Tibial nerve (tissue), 4 donors: ENCODE measurements at regions not wholly inside any gene's neighbourhood (a gene's known extent, or its start where the extent isn't known, plus 50 kb on each side); places are given as distances from the start of the nearest gene placed in this dataset.

Experiments
- EP300 ChIP-seq, 2 donors: sonication (generic); formaldehyde crosslinking; IDR thresholded peaks; one replicate each; pipeline ENCODE4 v1.6.1; 2017; ENCODE audit warnings: antibody characterized with exemption in 2 of 2, mild to moderate bottlenecking in 1 of 2
- POLR2A ChIP-seq, 2 donors: fragments of 450-650 bp; IDR thresholded peaks; one replicate each; pipeline ENCODE4 v1.6.1; 2017; ENCODE audit warnings: antibody characterized with exemption in 2 of 2, mild to moderate bottlenecking in 2 of 2, moderate library complexity in 2 of 2
- TF ChIP-seq, protein P1 (sequence below), 5 experiments: fragments of 200-600 bp in 3 of 5; fragments of 450-650 bp in 2 of 5; sonication (generic) in 3 of 5; IDR thresholded peaks; one replicate each; pipeline ENCODE4 v1.5.1; 2016 to 2019; ENCODE audit warnings: antibody characterized with exemption in 5 of 5, mild to moderate bottlenecking in 3 of 5, moderate library complexity in 2 of 5

DNA sequence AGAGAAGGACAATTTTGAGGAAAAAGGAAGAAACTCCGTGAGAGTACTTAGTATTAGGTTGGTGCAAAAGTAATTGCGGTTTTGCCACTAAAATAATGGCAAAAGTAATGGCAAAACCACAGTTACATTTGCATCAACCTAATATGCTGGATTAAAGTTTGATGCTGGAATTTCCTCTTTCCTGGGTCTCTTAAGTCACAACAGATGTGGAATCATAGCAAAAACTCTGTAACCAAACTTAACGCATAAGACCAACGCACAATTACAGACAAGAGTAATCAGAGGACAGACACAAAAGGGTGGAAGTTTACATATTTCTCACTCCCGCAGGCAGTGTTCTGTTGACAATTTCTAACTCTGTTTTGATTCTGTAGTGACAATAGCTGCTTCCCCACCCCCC lies 182.4 kb downstream of the BACH1 start:
- TF ChIP-seq, protein P1, sequence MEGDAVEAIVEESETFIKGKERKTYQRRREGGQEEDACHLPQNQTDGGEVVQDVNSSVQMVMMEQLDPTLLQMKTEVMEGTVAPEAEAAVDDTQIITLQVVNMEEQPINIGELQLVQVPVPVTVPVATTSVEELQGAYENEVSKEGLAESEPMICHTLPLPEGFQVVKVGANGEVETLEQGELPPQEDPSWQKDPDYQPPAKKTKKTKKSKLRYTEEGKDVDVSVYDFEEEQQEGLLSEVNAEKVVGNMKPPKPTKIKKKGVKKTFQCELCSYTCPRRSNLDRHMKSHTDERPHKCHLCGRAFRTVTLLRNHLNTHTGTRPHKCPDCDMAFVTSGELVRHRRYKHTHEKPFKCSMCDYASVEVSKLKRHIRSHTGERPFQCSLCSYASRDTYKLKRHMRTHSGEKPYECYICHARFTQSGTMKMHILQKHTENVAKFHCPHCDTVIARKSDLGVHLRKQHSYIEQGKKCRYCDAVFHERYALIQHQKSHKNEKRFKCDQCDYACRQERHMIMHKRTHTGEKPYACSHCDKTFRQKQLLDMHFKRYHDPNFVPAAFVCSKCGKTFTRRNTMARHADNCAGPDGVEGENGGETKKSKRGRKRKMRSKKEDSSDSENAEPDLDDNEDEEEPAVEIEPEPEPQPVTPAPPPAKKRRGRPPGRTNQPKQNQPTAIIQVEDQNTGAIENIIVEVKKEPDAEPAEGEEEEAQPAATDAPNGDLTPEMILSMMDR (IDR thresholded peaks at IDR 0.05), result no peak
- no peak for TF ChIP-seq POLR2A (IDR thresholded peaks at IDR 0.05)
- no peak for TF ChIP-seq EP300 (IDR thresholded peaks at IDR 0.05)
